NCI-H748 (cell line): ENCODE measurements at regions not wholly inside any gene's neighbourhood (a gene's known extent, or its start where the extent isn't known, plus 50 kb on each side); places are given as distances from the start of the nearest gene placed in this dataset.

ENCODE experiments used
- DNase-seq: peaks from one replicate; lab custom pipeline; 2025; ENCODE audit not compliant: unreplicated experiment; lab: John Stamatoyannopoulos, UW

- no peak for DNase-seq
Measured at GRCh38 chr5:133744051-133744959, 132.0 kb upstream of the FSTL4 start.

- no peak for DNase-seq
Measured at GRCh38 chr5:133742431-133742988, 130.2 kb upstream of the FSTL4 start.

GRCh38 chr5:133741818-133742355 is 129.5 kb upstream of the FSTL4 start:
- DNase-seq: no peak

GRCh38 chr5:133741396-133741795 is 129.1 kb upstream of the FSTL4 start:
- no peak for DNase-seq

- DNase-seq: no peak
Measured at GRCh38 chr5:133739181-133739780, 126.9 kb upstream of the FSTL4 start.

GRCh38 chr5:133738271-133738670 is 125.9 kb upstream of the FSTL4 start:
- no peak for DNase-seq

- no peak for DNase-seq
Measured at GRCh38 chr5:133736512-133736911, 124.2 kb upstream of the FSTL4 start.

- no peak for DNase-seq
Measured at GRCh38 chr5:133735346-133735745, 123.0 kb upstream of the FSTL4 start.

- no peak for DNase-seq
Measured at GRCh38 chr5:133734916-133735315, 122.6 kb upstream of the FSTL4 start.

- DNase-seq: no peak
Measured at GRCh38 chr5:133732536-133732935, 120.2 kb upstream of the FSTL4 start.

GRCh38 chr5:133731951-133732350 is 119.6 kb upstream of the FSTL4 start:
- DNase-seq: no peak

GRCh38 chr5:133730866-133731265 is 118.5 kb upstream of the FSTL4 start:
- DNase-seq: no peak

GRCh38 chr5:133730346-133730745 is 118.0 kb upstream of the FSTL4 start:
- no peak for DNase-seq

- no peak for DNase-seq
Measured at GRCh38 chr5:133729800-133730199, 117.5 kb upstream of the FSTL4 start.

- DNase-seq: no peak
Measured at GRCh38 chr5:133728475-133728874, 116.1 kb upstream of the FSTL4 start.

- no peak for DNase-seq
Measured at GRCh38 chr5:133727636-133728035, 115.3 kb upstream of the FSTL4 start.

- DNase-seq: no peak
Measured at GRCh38 chr5:133723651-133724366, 111.5 kb upstream of the FSTL4 start.

- DNase-seq: no peak
Measured at GRCh38 chr5:133723126-133723525, 110.8 kb upstream of the FSTL4 start.

- no peak for DNase-seq
Measured at GRCh38 chr5:133721365-133721764, 109.0 kb upstream of the FSTL4 start.

- no peak for DNase-seq
Measured at GRCh38 chr5:133718457-133718856, 106.1 kb upstream of the FSTL4 start.

GRCh38 chr5:133716532-133717183 is 104.3 kb upstream of the FSTL4 start:
- no peak for DNase-seq
